ENCODE measurements at regions not wholly inside any gene's neighbourhood (a gene's known extent, or its start where the extent isn't known, plus 50 kb on each side); places are given as distances from the start of the nearest gene placed in this dataset.

DNA sequence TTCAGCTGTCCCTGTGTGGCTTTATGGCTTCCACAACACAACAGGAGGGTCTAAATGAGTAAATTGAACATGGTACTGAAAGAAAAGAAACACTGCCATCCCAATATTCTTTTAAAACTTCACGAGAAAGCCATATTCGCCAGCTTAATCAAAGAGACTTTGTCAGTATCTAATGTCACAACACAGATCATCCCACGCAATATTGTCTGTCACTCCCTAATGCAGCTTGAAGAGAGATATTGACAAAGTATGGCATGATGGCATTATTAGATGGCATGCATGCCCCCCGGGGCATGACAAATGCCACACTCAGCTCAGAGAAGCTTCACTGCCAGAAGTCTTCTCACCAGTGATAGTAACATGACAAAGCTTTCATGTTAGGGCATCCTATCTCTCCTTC lies 197.8 kb downstream of the TTC8 start:
- DNase-seq: no peak

DNA sequence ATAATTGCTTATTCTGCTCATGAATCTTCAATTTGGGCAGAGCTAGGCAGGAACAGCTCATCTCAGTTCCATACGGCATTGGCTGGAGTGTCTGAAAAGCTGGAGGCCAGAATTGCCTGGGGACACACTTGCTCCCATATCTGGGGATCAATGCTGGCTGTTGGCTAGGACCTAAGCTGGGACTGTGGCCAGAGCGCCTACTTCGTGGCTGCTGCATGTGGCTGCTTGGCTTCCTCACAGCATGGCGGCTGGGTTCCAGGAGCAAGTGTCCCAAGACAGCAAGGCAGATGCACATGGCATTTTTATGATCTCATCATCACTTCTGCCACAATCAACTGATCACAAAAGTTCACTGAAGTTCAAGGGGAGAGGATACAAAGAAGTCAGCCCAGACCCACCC lies 200.2 kb downstream of the TTC8 start:
- no peak for DNase-seq

GRCh38 chr14:89025561-89026236 lies 201.2 kb downstream of the TTC8 start:
- DNase-seq: no peak

DNA sequence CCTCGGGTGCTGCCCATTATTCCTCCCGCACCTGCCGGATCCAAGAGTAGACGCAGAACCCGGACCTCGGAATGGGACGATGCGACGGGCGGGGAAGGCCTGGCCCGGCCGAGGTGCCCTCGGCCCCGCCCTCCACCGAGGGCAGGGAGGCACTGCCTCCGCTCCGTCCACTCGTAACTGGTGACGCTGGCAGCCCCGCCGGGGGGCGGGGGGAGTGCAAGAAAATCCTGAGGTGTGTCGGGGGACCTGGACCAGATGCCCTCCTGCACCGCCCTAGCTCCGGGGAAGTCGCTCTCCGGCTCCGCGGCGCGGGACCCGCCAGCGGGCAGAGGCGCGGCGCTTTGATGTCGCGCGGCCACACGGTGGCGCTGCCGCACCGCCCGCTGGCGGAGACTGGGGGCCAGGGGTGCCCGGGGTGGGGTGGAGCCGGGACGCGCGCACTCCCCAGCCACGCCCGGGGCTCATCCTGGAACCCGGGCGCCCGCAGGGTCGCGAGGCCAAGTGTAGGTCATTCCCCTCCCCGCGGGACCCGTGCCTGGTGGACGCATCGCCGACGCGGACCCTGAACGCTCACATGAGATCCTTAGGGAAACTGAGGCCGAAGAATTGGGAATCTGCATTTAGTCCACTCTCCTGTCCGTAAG lies 202.8 kb downstream of the TTC8 start:
- no peak for DNase-seq

- DNase-seq: no peak
Measured at GRCh38 chr14:89028462-89029134, 204.1 kb downstream of the TTC8 start.

- DNase-seq: no peak
Measured at GRCh38 chr14:89029961-89030694, 205.7 kb downstream of the TTC8 start.

GRCh38 chr14:89030921-89031320 lies 206.5 kb downstream of the TTC8 start:
- DNase-seq: no peak

GRCh38 chr14:89032086-89032649 lies 207.7 kb downstream of the TTC8 start:
- no peak for DNase-seq

DNA sequence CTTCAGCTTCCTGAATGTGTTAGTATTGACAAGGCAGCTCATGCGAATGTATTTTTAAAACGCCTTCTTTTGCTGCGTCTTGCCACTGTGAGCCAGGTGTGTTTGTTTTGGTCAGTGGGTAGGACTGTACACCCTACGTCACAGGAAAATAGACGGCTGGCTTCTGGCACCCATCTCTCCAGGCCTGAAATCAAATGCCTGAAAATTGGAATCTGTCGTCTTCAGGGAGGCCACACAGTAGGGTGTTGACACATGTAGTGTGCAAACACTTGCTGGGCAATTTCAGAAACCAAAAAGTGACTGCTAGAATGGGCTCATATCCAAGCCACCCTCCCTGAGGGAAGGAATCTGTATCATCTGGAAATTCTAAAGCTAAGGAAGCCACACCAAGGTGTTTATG lies 209.3 kb downstream of the TTC8 start:
- peak; percentile 80 for DNase-seq

DNA sequence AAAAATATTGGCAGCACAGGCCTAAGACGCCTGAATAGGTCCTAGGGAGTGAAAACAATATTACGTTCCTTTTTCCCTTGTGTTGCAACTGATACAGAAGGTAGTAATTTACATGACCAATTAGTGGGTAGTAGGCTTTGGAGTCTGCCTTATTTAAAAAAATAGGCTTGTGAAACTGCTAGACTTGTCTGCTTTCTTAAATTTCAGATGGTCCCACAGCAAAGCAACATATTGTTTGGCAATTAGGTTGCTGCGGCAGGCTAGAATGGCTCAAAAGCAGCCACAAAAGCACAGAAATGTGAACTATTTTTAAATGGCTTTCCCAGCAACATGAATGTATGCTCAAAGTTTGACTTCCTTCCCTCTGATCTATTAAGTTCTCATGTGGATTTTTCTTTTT lies 211.9 kb downstream of the TTC8 start:
- no peak for DNase-seq

DNA sequence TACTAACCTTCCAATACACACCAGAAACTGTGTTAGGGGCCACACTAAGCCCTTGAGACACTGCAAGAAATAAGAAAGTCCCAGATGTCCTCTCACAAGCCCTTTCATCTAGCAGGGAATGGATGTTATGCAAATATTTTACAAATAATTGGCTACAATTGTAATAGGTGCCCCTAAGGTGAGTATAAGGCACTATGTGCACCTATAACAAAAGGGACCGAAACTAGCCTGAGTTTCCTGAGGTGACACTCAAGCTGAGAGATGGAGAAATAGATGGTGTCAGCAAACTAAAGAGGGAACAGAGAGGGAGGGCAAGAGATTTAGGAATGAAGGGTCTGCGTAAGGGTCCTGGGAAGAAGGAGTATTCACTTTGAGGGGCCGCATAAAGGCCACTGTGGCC lies 212.6 kb downstream of the TTC8 start:
- no peak for DNase-seq

DNA sequence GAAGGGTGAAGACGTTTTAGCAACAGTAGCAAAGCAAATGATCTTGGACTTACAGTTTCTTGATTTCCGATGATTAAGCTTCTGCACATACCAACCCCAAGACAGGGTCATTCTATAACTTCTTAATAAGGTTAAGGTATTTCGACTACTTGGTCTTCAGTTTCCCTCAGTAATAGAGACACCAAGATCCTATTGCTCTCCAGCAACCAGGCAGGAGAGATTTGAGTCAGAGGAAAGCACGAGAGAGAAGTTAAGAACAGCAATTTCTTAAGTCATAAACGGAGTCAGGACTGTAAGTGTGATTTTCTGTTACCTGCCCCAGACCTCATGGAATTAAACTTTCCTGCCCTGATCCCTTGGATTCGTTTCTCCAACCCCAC lies 215.6 kb downstream of the TTC8 start:
- no peak for DNase-seq

GRCh38 chr14:89040460-89041256 lies 216.2 kb downstream of the TTC8 start:
- peak; percentile 86 for DNase-seq

GRCh38 chr14:89041257-89041582 lies 216.8 kb downstream of the TTC8 start:
- peak; percentile 57 for DNase-seq

DNA sequence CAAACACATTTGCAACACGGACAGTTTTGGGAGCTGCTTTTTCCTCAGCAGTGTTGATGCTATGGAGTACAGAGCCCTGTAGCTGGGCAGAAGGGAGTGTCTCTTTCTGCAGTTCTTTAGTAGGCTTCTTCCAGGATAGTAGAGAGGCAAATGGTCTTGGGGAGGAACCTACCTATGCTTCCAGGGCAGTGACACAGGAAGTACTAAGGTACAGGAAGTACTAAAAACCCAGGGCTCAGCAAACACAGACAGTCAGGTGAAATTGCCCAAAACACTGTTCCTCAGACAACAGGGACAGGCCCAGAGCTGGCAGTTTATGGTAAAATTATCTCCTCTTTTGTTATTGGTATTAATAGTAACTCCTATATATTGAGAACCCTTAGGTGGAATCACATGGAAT lies 217.6 kb downstream of the TTC8 start:
- no peak for DNase-seq

DNA sequence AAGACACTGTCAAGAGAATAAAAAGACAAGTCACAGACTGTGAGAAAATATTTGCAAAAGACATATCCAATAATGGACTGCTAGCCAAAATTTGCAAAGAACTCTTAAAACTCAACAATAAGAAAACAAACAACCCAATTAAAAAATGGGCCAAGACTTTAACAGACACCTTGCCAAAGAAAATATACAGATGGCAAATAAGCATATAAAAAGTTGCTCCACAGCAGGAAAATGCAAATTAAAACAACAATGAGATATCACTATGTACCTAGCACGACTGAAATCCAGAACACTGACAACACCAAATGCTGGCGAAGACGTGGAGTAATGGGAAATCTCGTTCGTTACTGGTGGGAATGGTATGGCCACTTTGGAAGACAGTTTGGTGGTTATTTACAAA lies 228.9 kb downstream of the TTC8 start:
- no peak for DNase-seq

GRCh38 chr14:89056394-89056793 lies 231.9 kb downstream of the TTC8 start:
- DNase-seq: no peak

DNA sequence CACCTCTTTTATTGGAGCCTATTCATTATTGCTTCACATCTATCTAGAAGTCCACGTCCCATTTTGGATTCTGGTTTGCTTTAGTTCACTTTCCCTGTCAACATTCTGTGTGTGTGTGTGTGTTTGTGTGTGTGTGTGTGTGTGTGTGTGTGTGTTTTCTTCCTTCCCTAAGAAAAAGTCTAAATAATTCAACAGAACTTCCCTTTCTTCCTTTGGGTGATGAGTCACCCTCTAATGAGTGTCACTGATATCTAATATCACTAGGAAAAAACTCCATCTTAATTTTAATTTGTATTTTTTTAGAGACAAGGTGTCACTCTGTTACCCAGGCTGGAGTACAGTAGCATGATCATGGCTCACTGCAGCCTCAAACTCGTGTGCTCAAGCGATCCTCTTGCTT lies 234.2 kb downstream of the TTC8 start:
- DNase-seq: no peak

- no peak for DNase-seq
Measured at GRCh38 chr14:89060191-89060590, 235.7 kb downstream of the TTC8 start.

- no peak for DNase-seq
Measured at GRCh38 chr14:89061696-89062095, 237.2 kb downstream of the TTC8 start.

DNA sequence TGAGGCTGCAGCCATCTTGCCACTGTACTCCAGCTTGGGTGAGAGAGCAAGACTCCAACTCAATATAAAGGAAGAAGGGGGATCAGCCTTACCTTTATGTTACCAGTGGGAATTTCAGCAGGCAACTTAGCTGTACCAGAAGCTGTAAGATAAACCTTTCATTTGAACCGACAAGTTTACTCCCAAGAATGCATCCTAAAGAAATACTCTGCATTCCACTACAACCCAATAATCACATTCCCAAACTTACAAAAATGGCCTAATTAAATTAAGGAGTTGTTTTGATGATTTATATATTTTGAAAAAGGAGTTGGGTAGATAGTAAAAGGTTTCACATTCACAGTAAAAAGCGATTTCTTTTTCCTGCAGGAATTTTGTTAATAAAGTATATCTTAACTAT lies 241.4 kb downstream of the TTC8 start:
- no peak for DNase-seq

GRCh38 chr14:89067293-89067972 lies 243.0 kb downstream of the TTC8 start:
- DNase-seq: no peak
